AG08395 (cell line): ENCODE measurements at regions not wholly inside any gene's neighbourhood (a gene's known extent, or its start where the extent isn't known, plus 50 kb on each side); places are given as distances from the start of the nearest gene placed in this dataset.

Source experiments
- DNase-seq: peaks from one replicate; pipeline ENCODE4 v3.0.0; 2012; ENCODE audit warnings: mixed read lengths, low spot score

DNA sequence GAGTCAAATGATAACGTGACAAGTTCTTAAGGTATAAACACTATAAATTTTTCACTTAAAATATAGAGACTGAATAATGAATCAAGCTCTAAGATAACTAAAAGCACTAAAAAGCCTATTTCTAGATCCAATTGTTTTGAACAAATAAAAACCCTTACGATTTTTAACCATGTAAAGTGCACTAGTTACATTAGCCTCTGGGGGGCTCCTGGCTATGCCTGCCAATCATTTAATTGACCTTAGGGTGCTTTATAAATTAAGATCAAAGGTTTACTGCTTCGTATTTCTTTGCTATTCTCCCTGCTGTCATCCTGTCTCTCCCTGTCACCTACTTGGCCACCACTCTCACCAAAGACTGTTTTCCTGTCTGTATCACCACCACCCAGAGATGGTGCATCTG is 133.4 kb downstream of the ESM1 start:
- no peak for DNase-seq

DNA sequence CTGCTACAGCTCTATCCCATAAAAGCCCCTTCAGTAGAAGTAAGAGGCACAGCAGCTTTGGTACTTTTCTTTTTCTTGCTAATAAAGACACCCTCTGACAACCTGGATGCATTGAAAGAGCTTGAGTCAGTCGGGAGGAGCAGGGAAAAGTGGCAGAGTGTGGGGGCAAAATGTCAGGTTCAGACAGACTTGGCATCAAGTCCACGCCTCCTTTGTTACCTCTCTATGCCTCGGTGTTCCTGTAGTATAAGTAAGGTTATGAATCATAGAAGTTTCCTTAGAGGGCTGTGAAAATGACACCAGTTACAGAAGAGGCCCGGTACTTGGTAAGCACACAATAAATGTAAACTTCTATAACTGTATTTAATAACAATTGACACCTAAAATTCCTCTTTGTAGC is 133.9 kb downstream of the ESM1 start:
- no peak for DNase-seq

- DNase-seq, result no peak
These were observed 136.8 kb downstream of the ESM1 start for GRCh38 chr5:54848581-54848980.

- DNase-seq, result peak; percentile 56
These were observed 139.8 kb downstream of the ESM1 start for GRCh38 chr5:54845567-54845941.

DNA sequence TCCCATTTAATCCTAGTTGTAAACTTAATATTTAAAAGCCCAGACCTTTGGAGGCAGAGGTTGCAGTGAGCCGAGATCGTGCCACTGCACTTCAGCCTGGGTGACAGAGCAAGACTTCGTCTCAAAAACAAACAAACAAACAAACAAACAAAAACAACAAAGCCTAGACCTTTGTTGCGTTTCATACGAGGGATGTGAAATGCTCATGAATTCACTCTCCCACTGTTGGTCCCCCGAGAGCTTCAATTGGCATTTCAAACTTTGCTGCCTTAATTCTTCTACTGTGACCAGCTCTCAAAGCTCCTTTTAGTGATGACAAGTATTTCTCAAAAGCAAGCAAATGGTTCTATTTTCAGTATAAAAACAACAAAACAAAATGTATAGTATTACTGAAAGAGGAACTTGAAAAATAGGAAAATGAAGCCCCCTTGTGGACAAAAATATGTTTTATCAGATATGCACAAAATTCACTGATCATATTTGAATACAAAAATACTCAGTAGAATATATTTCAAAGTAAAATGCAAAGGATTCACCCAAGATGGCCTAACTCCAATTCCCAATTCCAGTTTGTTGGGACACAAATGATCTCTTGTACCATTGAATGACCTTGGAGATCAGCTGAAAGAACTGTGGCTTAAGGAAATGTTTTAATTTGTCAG is 140.4 kb downstream of the ESM1 start:
- peak; percentile 31 for DNase-seq

- no peak for DNase-seq
These were observed 141.1 kb downstream of the ESM1 start for GRCh38 chr5:54844266-54844665.

DNA sequence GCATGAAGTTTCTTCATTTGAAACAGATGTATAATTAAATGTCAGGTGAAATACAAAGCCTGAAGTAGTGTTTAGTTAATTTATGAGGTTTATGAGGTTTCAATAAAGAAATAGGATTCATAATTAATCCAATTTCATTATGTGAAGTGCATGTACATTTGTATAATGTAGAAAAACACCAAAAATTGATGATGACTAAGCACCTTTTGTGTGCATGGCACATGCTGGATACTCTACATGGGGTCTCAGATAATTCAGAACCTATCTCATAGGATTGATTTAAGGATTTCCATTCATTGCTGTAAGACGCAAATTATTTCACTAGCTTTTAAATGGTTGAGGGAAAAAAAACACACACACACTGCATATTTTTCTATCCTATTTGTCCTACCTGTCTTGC is 143.9 kb downstream of the ESM1 start:
- DNase-seq, result no peak

DNA sequence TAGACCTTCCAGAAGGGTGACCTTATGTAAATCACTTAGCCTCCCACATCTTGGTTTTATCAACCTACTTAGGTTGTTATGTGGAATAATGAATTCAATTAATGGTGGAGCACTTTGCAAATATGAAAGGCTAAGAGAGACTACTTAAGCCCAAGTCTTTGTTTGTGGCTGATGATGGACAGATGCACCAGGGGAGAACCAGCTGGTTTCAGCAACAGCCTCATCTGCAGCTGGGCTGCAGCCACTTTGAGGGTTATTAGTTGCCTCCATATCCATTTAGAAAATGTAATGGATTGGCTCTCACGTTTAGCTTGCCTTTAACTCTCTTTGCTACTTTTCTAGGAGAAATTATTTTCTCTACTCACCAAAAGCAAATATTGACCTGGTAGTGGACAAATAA is 146.6 kb downstream of the ESM1 start:
- no peak for DNase-seq

DNA sequence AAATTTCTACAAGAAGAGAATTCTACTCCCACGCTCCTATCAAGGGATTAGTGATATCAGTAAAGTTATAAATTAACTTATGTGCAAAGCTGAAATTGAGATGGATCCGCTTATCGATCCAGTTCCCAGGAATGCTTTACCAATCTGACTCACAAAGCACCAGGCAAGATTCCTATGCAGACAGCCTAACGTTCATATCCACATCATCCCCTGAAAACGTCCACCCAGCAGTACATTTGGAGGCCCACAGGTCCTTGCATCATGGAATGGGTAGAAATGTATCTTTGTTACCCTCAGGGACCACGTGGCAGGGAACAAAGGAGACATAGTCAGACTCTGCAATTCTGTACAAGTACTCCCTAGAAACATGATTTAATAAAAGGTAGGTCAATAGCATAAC is 147.4 kb downstream of the ESM1 start:
- DNase-seq, result no peak

- DNase-seq, result no peak
These were observed 148.3 kb downstream of the ESM1 start for GRCh38 chr5:54837093-54837492.

DNA sequence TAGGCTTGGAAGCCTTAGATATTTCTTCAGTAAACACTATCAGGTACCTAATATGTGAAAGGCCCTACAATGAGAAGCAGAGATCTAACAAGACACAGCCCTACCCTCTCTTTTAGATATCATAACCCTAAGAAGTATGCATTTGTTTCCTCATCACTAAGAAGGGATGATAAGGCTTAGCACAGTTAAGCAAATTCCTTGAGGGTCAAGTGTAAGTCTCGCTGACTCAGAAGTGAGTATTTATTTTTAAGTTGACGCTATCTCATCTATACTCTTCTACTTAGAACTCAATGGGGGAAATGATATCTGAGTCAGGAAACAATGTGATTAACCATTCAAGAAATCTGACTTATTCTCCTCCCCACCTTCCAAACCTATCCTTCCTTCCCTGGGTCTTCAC is 149.7 kb downstream of the ESM1 start:
- DNase-seq, result no peak

- no peak for DNase-seq
These were observed 151.1 kb downstream of the ESM1 start for GRCh38 chr5:54834121-54834842.

DNA sequence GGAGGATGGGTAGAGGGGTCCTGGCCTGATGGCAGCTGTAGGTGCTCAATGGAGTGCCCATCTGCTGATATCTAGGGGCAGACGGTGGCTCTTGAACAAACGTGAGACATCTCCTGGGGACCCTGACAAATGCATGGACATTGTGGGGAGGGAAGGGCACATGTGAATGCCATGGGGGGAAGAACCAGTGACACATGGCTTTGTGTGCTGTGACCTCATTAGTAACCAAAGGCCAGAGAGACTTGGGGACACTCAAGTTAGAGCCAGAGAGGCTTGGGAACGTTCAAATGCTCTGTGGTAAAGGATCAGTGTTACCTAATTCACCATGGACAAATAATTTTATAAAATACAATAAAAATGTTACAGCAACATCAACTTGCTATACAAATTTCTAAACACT is 151.8 kb downstream of the ESM1 start:
- DNase-seq, result no peak

DNA sequence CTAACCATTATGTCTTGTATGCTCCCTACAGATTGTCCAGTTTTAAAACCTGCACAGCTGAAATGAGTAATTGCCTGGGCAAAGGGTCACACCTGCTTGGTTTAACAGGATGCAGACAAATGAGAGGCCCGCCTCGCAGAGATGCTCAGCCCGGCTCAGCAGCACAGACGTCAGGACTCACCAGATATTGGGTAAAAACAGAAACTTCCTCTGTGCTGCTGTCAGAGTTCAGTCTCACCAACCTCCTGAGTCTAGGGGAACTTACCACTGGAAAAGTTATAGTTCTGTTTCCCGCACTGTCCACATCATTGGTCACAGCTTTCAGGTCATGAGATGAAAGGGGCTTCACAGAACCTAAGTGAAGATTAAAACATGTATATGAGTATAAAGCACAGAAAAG is 152.5 kb downstream of the ESM1 start:
- no peak for DNase-seq

- DNase-seq, result no peak
These were observed 153.3 kb downstream of the ESM1 start for GRCh38 chr5:54832045-54832444.

DNA sequence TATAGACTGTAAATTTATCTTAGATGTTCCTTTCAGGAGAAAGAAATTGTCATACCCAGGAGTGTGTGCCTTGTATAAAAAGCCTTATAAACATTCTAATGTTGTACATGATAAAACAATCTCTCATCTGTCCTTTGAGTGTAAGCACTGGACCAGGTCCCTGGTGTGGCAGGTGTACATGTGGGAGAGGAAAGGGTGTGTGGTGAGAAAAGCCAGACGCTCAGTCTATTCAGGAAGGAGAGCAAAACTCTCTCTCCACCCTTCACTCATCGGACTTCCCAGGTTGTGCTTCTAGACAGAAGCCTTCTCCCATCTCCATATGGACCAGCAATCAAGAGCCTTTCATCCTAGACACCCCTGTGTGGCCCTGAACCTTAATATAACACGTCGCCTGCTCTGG is 154.2 kb downstream of the ESM1 start:
- no peak for DNase-seq

DNA sequence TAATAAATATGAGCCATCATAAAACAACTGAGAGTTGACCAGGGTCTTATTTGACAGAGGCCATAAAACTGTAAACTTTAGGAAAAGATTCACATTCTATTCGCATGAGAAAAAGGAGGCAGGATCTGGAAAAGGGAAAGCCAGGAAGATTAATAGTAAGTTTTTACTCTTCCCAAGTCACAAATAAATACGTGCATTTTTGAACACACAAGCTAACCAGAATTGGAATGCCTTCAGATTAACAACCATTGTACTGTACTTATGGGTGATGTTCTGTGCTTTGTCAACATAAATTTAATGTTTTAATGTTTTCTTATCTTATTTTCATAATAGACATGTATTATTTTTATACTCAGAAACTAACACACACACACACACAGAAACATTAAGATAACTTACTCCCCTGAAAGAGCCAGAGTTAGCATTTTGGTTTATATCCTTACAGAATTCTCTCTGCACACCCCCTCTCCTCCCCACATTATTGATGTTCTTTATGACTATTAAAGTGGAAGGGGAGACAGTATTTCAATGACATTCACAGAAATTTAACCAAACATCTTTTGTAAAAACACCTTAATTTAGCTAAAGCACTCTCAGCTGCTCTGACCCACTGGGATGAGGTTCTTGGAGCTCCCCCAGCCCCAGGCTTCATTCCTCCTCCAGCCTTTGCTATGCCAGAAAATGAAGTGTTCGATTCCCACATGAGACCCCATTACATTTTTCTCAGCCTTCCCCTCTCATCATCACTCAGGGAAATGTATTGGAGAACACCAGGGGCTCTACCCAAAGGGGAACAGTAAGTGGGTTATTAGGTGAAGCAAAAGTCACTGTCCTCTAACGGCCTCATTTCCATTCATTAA is 155.5 kb downstream of the ESM1 start:
- DNase-seq, result no peak

- DNase-seq, result no peak
These were observed 156.3 kb downstream of the ESM1 start for GRCh38 chr5:54829102-54829501.

DNA sequence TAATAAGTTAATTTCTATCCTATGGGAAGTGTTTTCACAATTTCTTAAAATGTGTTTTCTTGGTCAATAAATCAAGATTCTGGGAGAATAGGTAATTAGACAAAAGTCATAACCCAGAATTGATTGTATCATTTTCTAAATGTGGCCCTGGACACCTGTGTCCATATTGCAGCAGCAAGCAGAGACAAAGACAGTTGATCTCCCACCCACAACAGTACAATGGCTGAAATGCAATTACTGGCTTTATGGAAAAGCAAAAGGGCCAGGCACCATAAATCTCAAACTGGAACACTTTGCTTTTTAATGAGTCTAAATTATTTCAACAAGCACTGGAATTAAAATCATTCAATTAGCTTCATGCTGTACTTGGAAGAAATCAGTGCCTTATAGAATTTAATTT is 157.2 kb downstream of the ESM1 start:
- no peak for DNase-seq

- peak; percentile 51 for DNase-seq
These were observed 160.4 kb downstream of the ESM1 start for GRCh38 chr5:54825005-54825404.

DNA sequence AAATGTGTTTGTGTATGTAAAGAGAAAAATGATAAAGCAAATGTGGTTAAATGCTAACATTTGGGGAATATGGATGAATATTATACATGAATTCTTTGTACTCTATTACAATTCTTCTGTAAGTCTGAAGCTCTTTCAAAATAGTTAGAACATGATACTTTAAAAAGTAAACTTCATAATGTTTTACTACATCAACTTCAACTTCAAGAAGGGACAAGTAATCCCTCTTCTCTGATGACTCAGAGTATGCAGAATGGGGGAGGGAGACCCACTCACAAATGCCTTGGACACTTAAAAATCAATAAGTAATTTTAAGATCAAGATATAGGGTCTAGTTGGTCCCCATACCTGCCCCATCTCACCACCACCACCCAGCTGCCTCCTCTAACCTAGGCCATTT is 162.4 kb downstream of the ESM1 start:
- no peak for DNase-seq

DNA sequence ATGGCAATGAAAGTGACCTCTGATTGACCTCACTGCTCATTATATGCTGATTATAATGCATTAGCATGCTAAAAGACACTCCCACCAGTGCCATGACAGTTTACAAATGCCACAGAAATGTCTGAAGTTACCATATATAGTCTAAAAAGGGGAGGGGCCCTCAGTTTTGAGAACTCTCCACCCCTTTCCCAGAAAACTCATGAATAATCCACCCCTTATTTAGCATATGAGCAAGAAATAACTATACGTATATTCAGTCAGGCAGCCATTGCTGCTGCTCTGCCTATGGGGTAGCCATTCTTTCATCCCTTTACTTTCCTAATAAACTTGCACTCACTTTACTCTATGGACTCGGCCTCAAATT is 163.1 kb downstream of the ESM1 start:
- no peak for DNase-seq
